ENCODE measurements at regions not wholly inside any gene's neighbourhood (a gene's known extent, or its start where the extent isn't known, plus 50 kb on each side); places are given as distances from the start of the nearest gene placed in this dataset.
A peak's percentile ranks its signal among the peaks of the same experiment; 100 is the strongest.
"Not testable (repeated sequence)": the region's sequence is repeated elsewhere in the genome, so short reads cannot be mapped to it uniquely, and the experiment has no call there.

- Histone ChIP-seq H3K36me3 (ENCODE audit: control insufficient read depth, insufficient read depth, low read length, severe bottlenecking) (no peaks in the 10 kb centered on the region), H3K4me1 (ENCODE audit: control insufficient read depth, insufficient read depth, low read length) (no peaks in the 10 kb centered on the region), H3K9me3 (ENCODE audit: control insufficient read depth, low read length) (no peaks in the 10 kb centered on the region), H3K4me3 (ENCODE audit: low read length) (no peak overlapping the region), H3K27me3 (replicated peaks; ENCODE audit: control insufficient read depth, insufficient read depth, low read length) (no peaks in the 10 kb centered on the region), H3K9ac (ENCODE audit: low read length) (no peak overlapping the region)
- no peak for DNase-seq (ENCODE audit: low read depth)
Observed at GRCh38 chr1:173347282-173347818, 129.8 kb upstream of the PRDX6 start.

DNA sequence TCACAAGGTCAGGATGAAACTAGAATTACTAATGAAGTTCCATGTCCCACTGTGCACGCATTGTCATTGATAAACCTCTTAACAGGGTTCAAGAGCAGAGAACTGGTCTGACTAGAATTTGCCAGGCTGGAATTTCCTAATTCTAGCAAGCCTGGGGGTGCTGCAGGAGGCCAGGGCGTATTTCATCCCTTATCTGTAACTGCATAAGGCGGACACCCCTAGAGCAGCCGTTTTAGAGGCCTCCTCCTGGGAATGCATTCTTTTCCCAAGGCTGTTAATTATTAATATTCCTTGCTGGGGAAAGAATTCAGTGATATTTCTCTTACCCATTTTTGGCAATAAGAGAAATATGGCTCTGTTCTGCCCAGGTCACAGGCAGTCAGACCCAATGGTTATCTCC, 124.5 kb upstream of the PRDX6 start:
- not testable (repeated sequence) for H3K9me3 ChIP-seq (ENCODE audit: control insufficient read depth, low read length); H3K27me3 ChIP-seq (replicated peaks; ENCODE audit: control insufficient read depth, insufficient read depth, low read length); H3K4me3 ChIP-seq (ENCODE audit: low read length); H3K4me1 ChIP-seq (ENCODE audit: control insufficient read depth, insufficient read depth, low read length); H3K36me3 ChIP-seq (ENCODE audit: control insufficient read depth, insufficient read depth, low read length, severe bottlenecking); DNase-seq (ENCODE audit: low read depth); H3K9ac ChIP-seq (ENCODE audit: low read length)

- no peak overlapping the region for H3K9ac ChIP-seq (ENCODE audit: low read length)
- no peaks in the 10 kb centered on the region for H3K9me3 ChIP-seq (ENCODE audit: control insufficient read depth, low read length)
- H3K4me3 ChIP-seq (ENCODE audit: low read length) = no peak overlapping the region
- no peaks in the 10 kb centered on the region for H3K27me3 ChIP-seq (replicated peaks; ENCODE audit: control insufficient read depth, insufficient read depth, low read length)
- H3K4me1 ChIP-seq (ENCODE audit: control insufficient read depth, insufficient read depth, low read length) = no peaks in the 10 kb centered on the region
- no peaks in the 10 kb centered on the region for H3K36me3 ChIP-seq (ENCODE audit: control insufficient read depth, insufficient read depth, low read length, severe bottlenecking)
- DNase-seq (ENCODE audit: low read depth) = no peak
Observed at GRCh38 chr1:173353350-173353749, 123.8 kb upstream of the PRDX6 start.

- Histone ChIP-seq H3K9me3 (ENCODE audit: control insufficient read depth, low read length) (no peaks in the 10 kb centered on the region), H3K27me3 (replicated peaks; ENCODE audit: control insufficient read depth, insufficient read depth, low read length) (no peaks in the 10 kb centered on the region), H3K4me1 (ENCODE audit: control insufficient read depth, insufficient read depth, low read length) (no peaks in the 10 kb centered on the region), H3K36me3 (ENCODE audit: control insufficient read depth, insufficient read depth, low read length, severe bottlenecking) (no peaks in the 10 kb centered on the region), H3K9ac (ENCODE audit: low read length) (no peak overlapping the region), H3K4me3 (ENCODE audit: low read length) (no peak overlapping the region)
- DNase-seq (ENCODE audit: low read depth) = no peak
Observed at GRCh38 chr1:173354937-173355280, 122.2 kb upstream of the PRDX6 start.

DNA sequence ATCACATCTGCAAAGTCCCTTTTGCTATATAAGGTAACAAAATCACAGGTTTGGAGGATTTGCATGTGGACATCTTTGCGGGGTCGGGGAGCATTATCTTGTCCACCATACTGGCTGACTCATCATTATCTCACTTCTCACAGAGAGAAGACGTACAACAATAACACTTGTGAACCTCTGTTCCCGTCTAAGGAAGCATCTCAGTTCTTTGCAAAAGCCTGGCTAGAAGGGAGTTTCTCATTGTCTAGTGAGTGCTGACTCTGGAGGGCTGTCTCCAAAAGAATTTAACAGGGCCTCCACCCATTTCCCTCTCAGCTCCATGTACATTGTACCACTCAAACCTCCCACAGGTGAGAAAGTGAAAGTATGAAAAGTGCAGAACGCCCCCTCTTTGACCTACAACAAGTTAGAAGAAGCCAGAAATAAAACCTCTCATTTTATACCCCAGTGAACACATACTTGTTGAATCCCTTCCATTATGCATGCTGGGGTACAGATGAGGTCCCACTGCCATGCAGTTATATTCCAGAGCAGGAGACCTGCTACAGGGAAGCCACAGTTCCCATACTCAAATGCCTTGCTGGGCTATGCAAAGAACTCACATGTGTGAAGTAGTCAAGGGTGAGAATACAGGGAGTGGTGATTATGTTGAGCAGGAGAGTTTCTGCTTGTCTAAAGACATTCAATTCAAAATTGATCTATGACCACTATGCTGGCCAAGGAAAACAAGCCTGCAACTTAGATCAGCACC, 121.7 kb upstream of the PRDX6 start:
- Histone ChIP-seq H3K9me3 (ENCODE audit: control insufficient read depth, low read length) (no peaks in the 10 kb centered on the region), H3K4me1 (ENCODE audit: control insufficient read depth, insufficient read depth, low read length) (no peaks in the 10 kb centered on the region), H3K9ac (ENCODE audit: low read length) (no peak overlapping the region), H3K4me3 (ENCODE audit: low read length) (no peak overlapping the region), H3K27me3 (replicated peaks; ENCODE audit: control insufficient read depth, insufficient read depth, low read length) (no peaks in the 10 kb centered on the region), H3K36me3 (ENCODE audit: control insufficient read depth, insufficient read depth, low read length, severe bottlenecking) (no peaks in the 10 kb centered on the region)
- DNase-seq (ENCODE audit: low read depth) = no peak

- no peak overlapping the region for H3K9ac ChIP-seq (ENCODE audit: low read length)
- peak; percentile 10 for DNase-seq (ENCODE audit: low read depth)
- no peaks in the 10 kb centered on the region for H3K9me3 ChIP-seq (ENCODE audit: control insufficient read depth, low read length)
- no peak overlapping the region for H3K4me3 ChIP-seq (ENCODE audit: low read length)
- H3K36me3 ChIP-seq (ENCODE audit: control insufficient read depth, insufficient read depth, low read length, severe bottlenecking) = no peaks in the 10 kb centered on the region
- H3K27me3 ChIP-seq (replicated peaks; ENCODE audit: control insufficient read depth, insufficient read depth, low read length) = no peaks in the 10 kb centered on the region
- H3K4me1 ChIP-seq (ENCODE audit: control insufficient read depth, insufficient read depth, low read length) = no peaks in the 10 kb centered on the region
Observed at GRCh38 chr1:173356191-173356762, 120.9 kb upstream of the PRDX6 start.

DNA sequence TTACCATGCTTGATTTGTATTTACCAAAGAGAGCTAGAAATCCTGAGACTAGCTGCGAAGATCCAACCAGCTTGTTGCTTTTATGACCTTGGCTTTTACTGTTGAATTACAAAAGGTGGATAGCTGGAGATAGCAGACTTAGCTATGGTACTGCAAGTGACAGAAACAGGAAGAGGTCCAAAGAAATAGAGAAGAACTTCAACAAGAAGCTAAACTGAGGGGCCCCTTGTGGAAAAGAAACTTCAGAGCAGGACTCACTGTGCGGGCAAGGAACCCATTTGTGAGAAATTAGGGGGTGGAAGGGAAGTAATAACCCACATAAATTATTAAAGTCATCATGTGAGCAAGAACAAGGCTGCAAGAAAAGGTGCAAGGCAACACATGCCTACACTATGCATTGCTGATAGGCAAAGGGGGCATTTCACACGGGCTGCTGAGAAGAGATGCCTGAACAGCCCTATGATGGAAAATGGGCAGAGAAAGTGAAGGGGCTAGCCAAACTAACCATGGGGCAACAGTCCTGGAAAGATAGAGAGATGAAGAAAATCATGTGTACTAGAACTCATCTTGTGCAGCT, 116.6 kb upstream of the PRDX6 start:
- H3K9ac ChIP-seq (ENCODE audit: low read length) = no peak overlapping the region
- H3K27me3 ChIP-seq (replicated peaks; ENCODE audit: control insufficient read depth, insufficient read depth, low read length) = no peaks in the 10 kb centered on the region
- no peaks in the 10 kb centered on the region for H3K36me3 ChIP-seq (ENCODE audit: control insufficient read depth, insufficient read depth, low read length, severe bottlenecking)
- DNase-seq (ENCODE audit: low read depth) = no peak
- no peak overlapping the region for H3K4me3 ChIP-seq (ENCODE audit: low read length)
- no peaks in the 10 kb centered on the region for H3K4me1 ChIP-seq (ENCODE audit: control insufficient read depth, insufficient read depth, low read length)
- no peaks in the 10 kb centered on the region for H3K9me3 ChIP-seq (ENCODE audit: control insufficient read depth, low read length)

- Histone ChIP-seq H3K36me3 (ENCODE audit: control insufficient read depth, insufficient read depth, low read length, severe bottlenecking) (no peaks in the 10 kb centered on the region), H3K4me3 (ENCODE audit: low read length) (no peak overlapping the region), H3K4me1 (ENCODE audit: control insufficient read depth, insufficient read depth, low read length) (no peaks in the 10 kb centered on the region), H3K27me3 (replicated peaks; ENCODE audit: control insufficient read depth, insufficient read depth, low read length) (no peaks in the 10 kb centered on the region), H3K9me3 (ENCODE audit: control insufficient read depth, low read length) (no peaks in the 10 kb centered on the region), H3K9ac (ENCODE audit: low read length) (no peak overlapping the region)
- no peak for DNase-seq (ENCODE audit: low read depth)
Observed at GRCh38 chr1:173362543-173362942, 114.6 kb upstream of the PRDX6 start.

GRCh38 chr1:173364827-173365226, 112.3 kb upstream of the PRDX6 start:
- H3K4me1 ChIP-seq (ENCODE audit: control insufficient read depth, insufficient read depth, low read length) = no peaks in the 10 kb centered on the region
- no peaks in the 10 kb centered on the region for H3K36me3 ChIP-seq (ENCODE audit: control insufficient read depth, insufficient read depth, low read length, severe bottlenecking)
- no peak overlapping the region for H3K4me3 ChIP-seq (ENCODE audit: low read length)
- no peak for DNase-seq (ENCODE audit: low read depth)
- no peaks in the 10 kb centered on the region for H3K9me3 ChIP-seq (ENCODE audit: control insufficient read depth, low read length)
- H3K27me3 ChIP-seq (replicated peaks; ENCODE audit: control insufficient read depth, insufficient read depth, low read length) = no peaks in the 10 kb centered on the region
- no peak overlapping the region for H3K9ac ChIP-seq (ENCODE audit: low read length)

GRCh38 chr1:173365341-173365740, 111.8 kb upstream of the PRDX6 start:
- no peaks in the 10 kb centered on the region for H3K4me1 ChIP-seq (ENCODE audit: control insufficient read depth, insufficient read depth, low read length)
- no peaks in the 10 kb centered on the region for H3K27me3 ChIP-seq (replicated peaks; ENCODE audit: control insufficient read depth, insufficient read depth, low read length)
- DNase-seq (ENCODE audit: low read depth) = no peak
- H3K9me3 ChIP-seq (ENCODE audit: control insufficient read depth, low read length) = no peaks in the 10 kb centered on the region
- no peak overlapping the region for H3K4me3 ChIP-seq (ENCODE audit: low read length)
- no peak overlapping the region for H3K9ac ChIP-seq (ENCODE audit: low read length)
- H3K36me3 ChIP-seq (ENCODE audit: control insufficient read depth, insufficient read depth, low read length, severe bottlenecking) = no peaks in the 10 kb centered on the region

DNA sequence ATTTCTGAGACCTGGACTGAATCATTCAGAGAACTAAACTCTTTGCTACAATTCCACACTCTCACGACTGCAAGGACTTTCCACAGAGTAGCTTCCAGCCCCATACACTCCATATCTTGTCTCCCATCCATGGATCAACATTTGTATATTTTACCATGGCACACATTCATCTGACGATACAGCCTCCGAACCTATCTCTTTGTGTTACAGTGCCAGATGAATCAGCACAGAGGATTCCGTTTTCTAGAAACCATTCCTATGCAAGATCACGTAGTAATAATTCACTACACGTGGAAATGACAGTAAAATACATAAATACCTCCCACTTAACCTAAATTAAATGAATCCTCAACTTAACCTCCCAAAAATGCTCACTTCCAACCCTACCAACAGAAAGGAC, 110.0 kb upstream of the PRDX6 start:
- Histone ChIP-seq H3K9ac (ENCODE audit: low read length) (no peak overlapping the region), H3K27me3 (replicated peaks; ENCODE audit: control insufficient read depth, insufficient read depth, low read length) (no peaks in the 10 kb centered on the region), H3K4me3 (ENCODE audit: low read length) (no peak overlapping the region), H3K36me3 (ENCODE audit: control insufficient read depth, insufficient read depth, low read length, severe bottlenecking) (no peaks in the 10 kb centered on the region), H3K9me3 (ENCODE audit: control insufficient read depth, low read length) (no peaks in the 10 kb centered on the region), H3K4me1 (ENCODE audit: control insufficient read depth, insufficient read depth, low read length) (no peaks in the 10 kb centered on the region)
- no peak for DNase-seq (ENCODE audit: low read depth)

Measured in adipocyte (in vitro differentiated cells).